Parathyroid adenoma (tissue), 2 donors: ENCODE measurements at regions not wholly inside any gene's neighbourhood (a gene's known extent, or its start where the extent isn't known, plus 50 kb on each side); places are given as distances from the start of the nearest gene placed in this dataset.

ENCODE experiments used
- H2AFZ ChIP-seq: fragments of 300-600 bp; sonication (generic); one replicate; pipeline ENCODE4 v1.7.0; 2017; ENCODE audit warnings: antibody characterized with exemption, mild to moderate bottlenecking
- H3K27ac ChIP-seq: fragments of 300-600 bp; sonication (generic); one replicate; pipeline ENCODE4 v1.7.0; 2017
- H3K27me3 ChIP-seq: fragments of 300-600 bp; sonication (generic); one replicate; pipeline ENCODE4 v1.7.0; 2017; ENCODE audit warnings: low read length; ENCODE audit not compliant: control insufficient read depth, insufficient read depth
- H3K36me3 ChIP-seq: fragments of 300-600 bp; sonication (generic); one replicate; pipeline ENCODE4 v1.7.0; 2017; ENCODE audit warnings: low read length; ENCODE audit not compliant: control insufficient read depth, insufficient read depth
- H3K4me1 ChIP-seq: fragments of 300-600 bp; sonication (generic); one replicate; pipeline ENCODE4 v1.7.0; 2017; ENCODE audit warnings: control low read depth
- H3K4me2 ChIP-seq: fragments of 300-600 bp; sonication (generic); one replicate; pipeline ENCODE4 v1.7.0; 2017; ENCODE audit warnings: low read length
- H3K4me3 ChIP-seq: fragments of 300-600 bp; sonication (generic); one replicate; pipeline ENCODE4 v1.7.0; 2017; ENCODE audit warnings: low read depth, low read length
- H3K79me2 ChIP-seq: fragments of 300-600 bp; sonication (generic); one replicate; pipeline ENCODE4 v1.7.0; 2017; ENCODE audit warnings: control low read depth
- H3K9ac ChIP-seq: fragments of 300-600 bp; sonication (generic); one replicate; pipeline ENCODE4 v1.7.0; 2017; ENCODE audit warnings: mild to moderate bottlenecking
- H3K9me3 ChIP-seq: fragments of 300-600 bp; sonication (generic); one replicate; pipeline ENCODE4 v1.7.0; 2017; ENCODE audit warnings: low read length; ENCODE audit not compliant: control insufficient read depth
- TF ChIP-seq, protein P1 (sequence below): fragments of 300-600 bp; sonication (generic); IDR thresholded peaks from one replicate; pipeline ENCODE4 v1.7.0; 2017; ENCODE audit warnings: antibody characterized with exemption, mild to moderate bottlenecking
- donor health status: primary hyperparathyroidism.

DNA sequence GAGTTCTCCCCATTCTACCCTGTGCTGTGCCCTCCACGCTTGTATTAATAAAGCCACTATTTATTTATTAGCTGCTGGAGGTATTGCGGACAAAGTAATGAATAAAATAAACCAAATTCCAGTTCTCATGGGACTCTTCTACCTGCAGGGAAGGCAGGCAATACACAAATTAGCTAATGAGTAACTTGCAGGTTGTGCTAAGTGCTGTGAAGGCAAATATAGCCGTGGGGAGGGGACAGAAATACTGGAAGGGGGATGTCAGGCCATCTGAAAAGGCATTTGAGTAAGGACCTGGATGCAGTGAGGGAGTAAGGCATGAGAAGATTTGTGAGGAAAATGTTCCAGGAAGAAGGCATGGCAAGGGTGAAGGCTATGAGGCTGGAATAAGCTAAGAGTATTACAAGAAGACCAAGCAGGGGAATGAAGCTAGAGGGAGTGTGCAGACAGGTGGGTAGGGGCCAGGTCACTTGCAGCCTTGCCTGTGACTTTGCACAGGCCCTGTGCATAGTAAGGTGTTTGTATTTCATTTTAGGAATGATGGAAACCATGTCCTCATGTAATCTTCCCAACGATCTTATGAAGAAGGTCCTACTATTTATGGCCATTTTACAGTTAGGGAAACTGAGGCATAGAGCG is 167.5 kb downstream of the PTPN11 start:
- no peak overlapping the region for H3K27ac ChIP-seq
- no peaks in the 10 kb centered on the region for H3K79me2 ChIP-seq
- no peak overlapping the region for H3K4me3 ChIP-seq
- H2AFZ ChIP-seq = no peak overlapping the region
- no peak overlapping the region for H3K9ac ChIP-seq
- H3K9me3 ChIP-seq = no peaks in the 10 kb centered on the region
- H3K4me2 ChIP-seq = no peak overlapping the region
- no peaks in the 10 kb centered on the region for H3K4me1 ChIP-seq
- no peaks in the 10 kb centered on the region for H3K27me3 ChIP-seq
- no peaks in the 10 kb centered on the region for H3K36me3 ChIP-seq
- TF ChIP-seq, protein P1, sequence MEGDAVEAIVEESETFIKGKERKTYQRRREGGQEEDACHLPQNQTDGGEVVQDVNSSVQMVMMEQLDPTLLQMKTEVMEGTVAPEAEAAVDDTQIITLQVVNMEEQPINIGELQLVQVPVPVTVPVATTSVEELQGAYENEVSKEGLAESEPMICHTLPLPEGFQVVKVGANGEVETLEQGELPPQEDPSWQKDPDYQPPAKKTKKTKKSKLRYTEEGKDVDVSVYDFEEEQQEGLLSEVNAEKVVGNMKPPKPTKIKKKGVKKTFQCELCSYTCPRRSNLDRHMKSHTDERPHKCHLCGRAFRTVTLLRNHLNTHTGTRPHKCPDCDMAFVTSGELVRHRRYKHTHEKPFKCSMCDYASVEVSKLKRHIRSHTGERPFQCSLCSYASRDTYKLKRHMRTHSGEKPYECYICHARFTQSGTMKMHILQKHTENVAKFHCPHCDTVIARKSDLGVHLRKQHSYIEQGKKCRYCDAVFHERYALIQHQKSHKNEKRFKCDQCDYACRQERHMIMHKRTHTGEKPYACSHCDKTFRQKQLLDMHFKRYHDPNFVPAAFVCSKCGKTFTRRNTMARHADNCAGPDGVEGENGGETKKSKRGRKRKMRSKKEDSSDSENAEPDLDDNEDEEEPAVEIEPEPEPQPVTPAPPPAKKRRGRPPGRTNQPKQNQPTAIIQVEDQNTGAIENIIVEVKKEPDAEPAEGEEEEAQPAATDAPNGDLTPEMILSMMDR = no peak

DNA sequence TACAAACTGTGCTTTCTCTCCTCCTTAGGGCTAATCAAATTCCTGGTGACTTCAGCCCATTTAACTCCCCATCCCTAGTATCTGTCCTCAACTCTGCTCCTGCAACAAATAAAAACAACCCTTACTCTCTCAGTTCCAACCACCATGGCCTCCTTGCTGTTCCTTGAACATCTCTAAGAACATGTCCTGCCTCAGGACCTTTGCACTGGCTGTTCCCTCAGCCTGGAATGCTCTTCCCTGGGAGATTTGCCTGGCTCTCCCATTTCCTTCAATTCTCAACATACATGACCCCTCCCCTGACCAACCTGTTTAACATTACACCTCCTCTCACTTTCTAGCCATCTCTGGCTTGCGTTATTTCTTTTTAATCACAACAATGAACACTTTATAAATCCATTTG is 170.5 kb downstream of the PTPN11 start:
- H3K9ac ChIP-seq = no peak overlapping the region
- H3K4me2 ChIP-seq = no peak overlapping the region
- H3K79me2 ChIP-seq = no peaks in the 10 kb centered on the region
- no peak overlapping the region for H3K27ac ChIP-seq
- TF ChIP-seq, protein P1 = no peak
- H2AFZ ChIP-seq = no peak overlapping the region
- H3K4me1 ChIP-seq = no peaks in the 10 kb centered on the region
- no peak overlapping the region for H3K4me3 ChIP-seq
- H3K9me3 ChIP-seq = no peaks in the 10 kb centered on the region
- no peaks in the 10 kb centered on the region for H3K27me3 ChIP-seq
- H3K36me3 ChIP-seq = no peaks in the 10 kb centered on the region

DNA sequence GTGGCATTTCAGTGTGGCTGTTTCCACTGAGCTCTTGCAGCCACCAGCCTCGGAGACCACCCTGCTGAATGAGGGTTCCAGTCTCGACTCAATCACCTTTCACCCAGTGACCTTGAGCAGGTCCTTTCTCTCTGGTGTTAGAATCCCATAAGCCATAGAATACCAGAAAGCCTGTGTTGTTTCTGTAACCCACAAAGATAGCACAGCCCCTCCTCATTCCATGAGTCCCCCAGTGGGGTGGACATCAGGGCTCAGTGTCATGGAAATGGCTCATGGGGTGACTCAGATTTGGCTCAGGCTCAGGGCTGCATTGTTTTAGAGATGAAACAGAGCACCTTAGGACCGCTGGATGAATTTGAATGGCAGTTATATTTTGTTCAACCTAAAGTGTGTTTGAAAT is 171.5 kb downstream of the PTPN11 start:
- H3K27me3 ChIP-seq = no peaks in the 10 kb centered on the region
- no peak overlapping the region for H2AFZ ChIP-seq
- no peak overlapping the region for H3K27ac ChIP-seq
- TF ChIP-seq, protein P1 = no peak
- no peak overlapping the region for H3K4me3 ChIP-seq
- H3K79me2 ChIP-seq = no peaks in the 10 kb centered on the region
- no peaks in the 10 kb centered on the region for H3K36me3 ChIP-seq
- no peak overlapping the region for H3K4me2 ChIP-seq
- H3K4me1 ChIP-seq = no peaks in the 10 kb centered on the region
- H3K9ac ChIP-seq = no peak overlapping the region
- no peaks in the 10 kb centered on the region for H3K9me3 ChIP-seq

DNA sequence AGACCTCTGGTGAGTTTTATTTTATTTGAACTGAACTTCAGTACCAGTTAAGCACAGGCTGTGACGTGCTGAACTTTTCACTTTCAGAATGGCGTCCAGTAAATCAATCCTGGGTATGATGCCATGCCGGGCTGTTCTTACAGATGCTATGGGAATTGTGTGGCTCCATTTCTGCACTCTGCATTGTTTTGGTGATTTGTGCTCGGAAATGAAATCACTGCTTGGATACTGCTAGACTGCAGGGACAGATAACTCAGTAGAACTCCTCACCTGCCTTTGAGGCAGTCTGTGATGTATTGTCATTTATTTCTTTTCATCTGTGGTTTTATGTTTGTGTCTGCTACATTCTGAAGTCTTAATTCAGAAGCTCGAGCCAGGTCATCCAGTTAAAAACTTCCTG is 172.7 kb downstream of the PTPN11 start:
- Histone ChIP-seq H3K4me3 (no peak overlapping the region), H3K9ac (no peak overlapping the region), H3K4me2 (no peak overlapping the region), H3K79me2 (no peaks in the 10 kb centered on the region), H3K36me3 (no peaks in the 10 kb centered on the region), H2AFZ (no peak overlapping the region), H3K4me1 (no peaks in the 10 kb centered on the region), H3K27ac (no peak overlapping the region), H3K27me3 (no peaks in the 10 kb centered on the region), H3K9me3 (no peaks in the 10 kb centered on the region)
- TF ChIP-seq, protein P1 = no peak

DNA sequence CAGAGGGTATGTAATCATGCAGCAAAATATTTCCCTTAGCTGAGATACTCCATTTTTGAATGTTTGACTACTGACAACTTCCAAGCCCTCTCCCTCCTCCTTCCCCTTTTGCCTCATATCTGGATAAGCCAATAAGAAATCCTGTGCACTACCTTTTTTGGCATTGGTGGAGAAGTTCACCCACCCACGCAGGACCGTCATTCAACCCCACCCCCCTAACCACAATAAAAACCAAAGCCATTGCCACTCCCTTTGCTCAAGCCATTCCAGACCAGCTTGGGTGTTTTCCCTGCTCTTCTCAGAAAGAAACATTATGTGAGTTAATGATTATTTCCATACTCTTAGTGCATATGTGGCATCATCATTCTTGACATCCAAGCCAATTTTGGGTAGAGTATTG is 176.7 kb downstream of the PTPN11 start:
- no peak overlapping the region for H3K4me3 ChIP-seq
- H3K4me1 ChIP-seq = no peaks in the 10 kb centered on the region
- H2AFZ ChIP-seq = no peak overlapping the region
- H3K9ac ChIP-seq = no peak overlapping the region
- H3K27ac ChIP-seq = no peak overlapping the region
- H3K27me3 ChIP-seq = peaks cover 5% of the 10 kb centered on the region
- H3K9me3 ChIP-seq = no peaks in the 10 kb centered on the region
- H3K4me2 ChIP-seq = no peak overlapping the region
- no peaks in the 10 kb centered on the region for H3K79me2 ChIP-seq
- no peaks in the 10 kb centered on the region for H3K36me3 ChIP-seq
- TF ChIP-seq, protein P1 = no peak
